ENCODE measurements at regions not wholly inside any gene's neighbourhood (a gene's known extent, or its start where the extent isn't known, plus 50 kb on each side); places are given as distances from the start of the nearest gene placed in this dataset.
"Not testable (repeated sequence)": the region's sequence is repeated elsewhere in the genome, so short reads cannot be mapped to it uniquely, and the experiment has no call there.

DNA sequence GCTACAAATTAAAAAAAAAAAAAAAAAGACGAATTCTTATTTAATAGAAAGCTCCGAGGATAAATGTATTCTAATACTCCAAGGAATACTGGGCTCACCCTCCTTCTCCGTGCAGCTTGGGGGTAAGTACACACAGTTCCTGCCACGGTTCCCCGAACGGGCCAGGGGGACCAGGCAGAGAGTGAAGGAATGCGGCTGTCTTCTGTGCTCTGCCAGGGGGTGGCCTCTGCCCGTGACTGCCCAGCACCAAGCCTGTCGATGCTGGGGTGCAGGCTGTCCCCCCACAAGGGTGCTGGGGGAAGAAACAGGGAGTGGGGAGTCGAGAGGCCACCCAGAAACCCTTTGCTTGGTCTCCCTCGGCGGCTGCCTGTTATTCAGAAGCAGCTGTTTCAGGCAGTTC lies 410.1 kb upstream of the IRX1 start:
- no peak for DNase-seq

- DNase-seq, result no peak
These were observed 413.3 kb upstream of the IRX1 start for GRCh38 chr5:3182133-3182876.

GRCh38 chr5:3181671-3182070 lies 414.0 kb upstream of the IRX1 start:
- DNase-seq, result no peak

DNA sequence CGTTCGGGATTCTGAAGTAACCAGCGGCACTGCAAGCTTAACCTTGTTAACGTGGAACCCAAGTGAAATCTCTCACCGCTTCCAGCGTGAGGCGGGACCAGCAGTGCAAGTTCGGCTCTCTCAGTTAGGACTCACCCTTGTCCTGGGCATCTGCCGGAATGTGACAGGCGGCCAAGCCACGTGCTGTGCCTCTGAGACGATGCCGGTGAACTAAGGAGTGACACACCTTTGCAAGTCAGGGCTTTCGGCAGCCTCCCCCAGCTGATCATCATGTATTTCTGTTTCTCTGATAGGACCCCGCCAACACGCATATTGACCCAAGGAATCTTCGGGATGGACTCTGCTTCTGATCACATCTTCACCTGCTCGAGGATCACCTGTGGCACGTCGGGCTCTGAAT lies 415.0 kb upstream of the IRX1 start:
- no peak for DNase-seq

DNA sequence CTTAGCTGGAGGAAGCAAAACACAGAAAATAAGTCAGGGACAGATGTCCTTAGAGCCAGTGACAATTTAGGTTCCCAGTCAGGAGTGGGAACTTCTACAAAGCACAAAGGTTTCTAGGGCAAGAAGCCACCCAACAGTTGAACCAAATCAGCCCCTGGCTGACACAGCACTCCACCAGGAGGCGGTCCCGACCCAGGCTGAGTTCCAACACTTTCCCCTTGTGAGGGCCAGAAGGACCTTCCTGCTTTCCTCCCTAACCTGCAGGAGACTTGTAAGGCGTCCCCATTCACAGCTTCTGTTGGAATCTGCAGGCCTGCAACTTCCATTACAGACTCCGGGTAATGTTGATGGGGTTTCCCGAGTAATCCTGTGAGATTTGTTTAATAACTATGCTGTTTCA lies 416.4 kb upstream of the IRX1 start:
- DNase-seq, result no peak

DNA sequence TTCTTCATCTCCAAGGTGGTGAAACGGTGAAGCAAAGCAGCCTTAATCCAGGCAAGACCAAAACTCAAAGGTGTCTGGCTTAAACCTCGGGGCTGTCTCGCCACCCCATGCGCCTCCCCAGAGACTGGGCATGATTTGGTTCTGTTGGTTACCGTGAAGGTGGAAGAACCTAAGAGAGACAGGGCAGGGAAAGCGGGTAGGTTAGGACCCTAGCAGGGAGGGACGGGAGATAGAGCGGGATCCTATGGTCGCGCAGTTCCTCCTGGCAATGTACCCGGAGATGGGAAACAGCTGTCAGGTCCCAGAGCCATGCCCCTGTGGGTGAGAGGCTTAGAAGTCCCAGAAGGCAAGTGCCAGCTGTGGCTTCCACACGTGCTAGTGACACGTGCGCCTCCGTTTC lies 418.3 kb upstream of the IRX1 start:
- DNase-seq, result no peak

GRCh38 chr5:3175416-3175815 lies 420.2 kb upstream of the IRX1 start:
- no peak for DNase-seq

DNA sequence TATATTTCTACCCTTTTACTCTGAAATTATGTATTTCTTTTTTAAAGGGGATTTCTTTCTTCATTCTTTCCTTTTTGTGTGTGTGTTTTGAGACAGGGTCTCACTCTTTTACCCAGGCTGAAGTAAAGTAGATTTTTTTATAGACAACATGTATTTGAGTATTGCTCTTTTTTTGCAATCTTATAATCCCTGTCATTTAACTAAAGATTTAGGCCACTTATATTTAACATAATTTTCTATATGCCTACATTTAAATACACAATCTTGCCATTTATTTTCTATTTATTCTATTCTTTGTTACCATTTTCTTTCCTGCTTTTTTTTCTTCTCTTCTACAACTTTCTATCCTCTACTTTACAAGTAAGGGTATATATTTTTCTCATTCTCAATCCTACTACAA lies 416.0 kb upstream of the IRX2 start:
- no peak for DNase-seq

- no peak for DNase-seq
These were observed 412.1 kb upstream of the IRX2 start for GRCh38 chr5:3163626-3164025.

DNA sequence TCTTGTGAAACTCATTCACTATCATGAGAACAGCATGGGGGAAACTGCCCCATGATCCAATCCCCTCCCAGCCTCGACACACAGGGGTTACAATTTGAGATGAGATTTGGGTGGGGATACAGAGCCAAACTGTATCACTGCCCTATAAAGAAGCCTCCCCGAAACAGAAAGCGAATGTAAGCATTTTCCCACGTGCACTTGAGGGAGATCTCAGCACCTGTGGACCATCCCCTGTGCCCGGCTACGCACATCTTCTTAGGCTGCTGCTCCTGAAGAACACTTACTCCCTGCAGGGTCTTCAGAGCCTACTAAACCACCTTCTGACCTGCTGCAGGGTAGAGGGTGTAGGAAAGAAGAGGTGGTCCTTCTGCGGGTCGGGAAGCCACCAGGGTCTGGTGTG lies 410.2 kb upstream of the IRX2 start:
- DNase-seq, result no peak

DNA sequence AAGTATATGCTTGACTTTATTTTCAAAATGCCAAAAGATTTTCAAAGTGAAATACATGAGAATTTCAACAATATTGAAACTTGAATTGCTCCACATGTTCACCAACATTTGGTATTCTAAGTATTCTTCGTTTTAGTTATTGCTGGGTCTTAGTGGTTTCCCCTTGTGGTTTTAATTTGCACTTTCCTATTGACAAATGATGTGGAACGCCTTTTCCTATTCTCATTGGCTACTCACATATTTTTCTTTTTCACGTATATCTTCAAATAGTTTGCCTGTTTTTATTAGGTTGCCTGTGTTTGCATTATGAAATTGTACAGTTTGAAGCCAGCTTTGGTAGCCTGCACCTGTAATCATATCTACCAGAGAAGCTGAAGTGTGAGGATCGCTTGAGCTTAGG lies 405.7 kb upstream of the IRX2 start:
- no peak for DNase-seq

DNA sequence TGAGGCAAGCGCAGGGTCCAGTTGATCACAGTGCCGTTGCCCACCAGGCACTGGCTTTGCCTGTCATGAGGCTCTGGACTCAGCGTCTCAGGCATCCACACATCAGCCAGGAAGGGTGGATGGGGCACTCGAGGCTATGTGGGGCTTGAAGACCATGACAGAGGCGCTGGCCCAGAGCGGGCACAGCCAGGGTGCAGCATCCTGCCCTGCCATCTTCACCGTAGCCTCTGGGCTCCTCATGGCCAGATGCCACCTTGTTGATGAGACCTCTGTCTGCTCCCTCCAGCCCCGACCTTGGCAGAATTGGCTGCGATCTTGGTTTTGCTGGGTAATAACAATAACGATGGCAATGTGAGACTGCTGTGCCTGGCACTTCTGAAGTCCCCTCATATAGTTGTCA lies 404.2 kb upstream of the IRX2 start:
- DNase-seq, result no peak

GRCh38 chr5:3155046-3155445 lies 403.6 kb upstream of the IRX2 start:
- no peak for DNase-seq

DNA sequence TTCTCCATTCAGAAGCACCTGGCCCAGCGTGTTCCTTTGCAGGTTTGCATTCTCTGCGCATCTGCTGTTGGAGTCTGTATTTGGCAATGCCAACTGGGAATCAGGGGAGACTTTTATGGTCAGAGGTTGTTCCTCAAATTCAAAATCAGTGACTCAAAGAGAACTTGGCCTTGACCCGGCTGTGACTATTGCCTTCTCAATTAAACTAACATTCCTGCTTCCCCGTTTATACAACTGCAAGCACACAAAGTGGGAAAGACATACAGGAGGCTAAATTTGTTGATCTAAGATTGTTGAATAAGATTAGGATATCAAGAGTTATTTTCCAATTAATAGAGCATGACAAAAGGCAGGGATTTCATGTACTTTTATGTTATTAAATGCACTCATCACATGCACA lies 402.4 kb upstream of the IRX2 start:
- DNase-seq, result no peak

GRCh38 chr5:3153226-3153858 lies 401.9 kb upstream of the IRX2 start:
- no peak for DNase-seq

DNA sequence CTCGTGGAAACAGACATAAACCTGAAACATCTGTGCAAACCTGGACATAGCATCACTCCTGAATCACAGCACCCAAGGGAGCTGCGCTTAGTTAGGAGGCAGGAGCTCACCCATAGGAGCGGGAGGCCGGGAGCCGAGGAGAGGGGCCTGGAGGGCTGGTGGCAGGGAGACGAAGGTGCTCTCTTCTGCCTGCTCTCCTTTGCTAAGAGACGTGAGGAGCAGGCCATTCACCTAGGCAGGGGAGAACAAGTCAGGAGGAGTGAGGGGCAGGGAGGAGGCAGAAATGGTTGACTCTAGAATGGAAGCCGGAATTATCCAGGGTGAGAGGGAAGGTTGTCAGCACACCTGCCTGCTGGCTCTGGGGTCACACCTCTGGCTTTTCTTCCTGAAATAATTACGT lies 398.4 kb upstream of the IRX2 start:
- DNase-seq, result no peak

GRCh38 chr5:3147405-3147804 lies 395.9 kb upstream of the IRX2 start:
- DNase-seq, result not testable (repeated sequence)

- no peak for DNase-seq
These were observed 394.2 kb upstream of the IRX2 start for GRCh38 chr5:3145641-3146040.

DNA sequence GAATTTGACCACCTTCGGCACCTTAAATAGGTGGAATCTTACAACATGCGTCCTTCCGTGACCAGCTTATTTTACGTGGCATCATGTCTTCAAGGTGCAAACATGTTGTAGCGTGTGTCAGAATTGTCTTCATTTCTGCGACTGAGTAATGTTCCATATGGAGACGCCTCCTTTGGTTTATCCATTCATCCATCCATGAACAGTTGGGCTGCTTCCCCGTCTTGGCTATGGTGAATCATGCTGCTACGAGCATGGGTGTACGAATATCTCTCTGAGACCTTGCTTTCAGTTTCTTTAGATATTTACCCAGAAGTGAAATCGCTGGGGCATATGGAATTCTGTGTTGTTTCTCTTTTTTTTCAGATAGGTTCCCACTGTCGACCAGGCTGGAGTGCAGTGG lies 391.9 kb upstream of the IRX2 start:
- DNase-seq, result no peak

DNA sequence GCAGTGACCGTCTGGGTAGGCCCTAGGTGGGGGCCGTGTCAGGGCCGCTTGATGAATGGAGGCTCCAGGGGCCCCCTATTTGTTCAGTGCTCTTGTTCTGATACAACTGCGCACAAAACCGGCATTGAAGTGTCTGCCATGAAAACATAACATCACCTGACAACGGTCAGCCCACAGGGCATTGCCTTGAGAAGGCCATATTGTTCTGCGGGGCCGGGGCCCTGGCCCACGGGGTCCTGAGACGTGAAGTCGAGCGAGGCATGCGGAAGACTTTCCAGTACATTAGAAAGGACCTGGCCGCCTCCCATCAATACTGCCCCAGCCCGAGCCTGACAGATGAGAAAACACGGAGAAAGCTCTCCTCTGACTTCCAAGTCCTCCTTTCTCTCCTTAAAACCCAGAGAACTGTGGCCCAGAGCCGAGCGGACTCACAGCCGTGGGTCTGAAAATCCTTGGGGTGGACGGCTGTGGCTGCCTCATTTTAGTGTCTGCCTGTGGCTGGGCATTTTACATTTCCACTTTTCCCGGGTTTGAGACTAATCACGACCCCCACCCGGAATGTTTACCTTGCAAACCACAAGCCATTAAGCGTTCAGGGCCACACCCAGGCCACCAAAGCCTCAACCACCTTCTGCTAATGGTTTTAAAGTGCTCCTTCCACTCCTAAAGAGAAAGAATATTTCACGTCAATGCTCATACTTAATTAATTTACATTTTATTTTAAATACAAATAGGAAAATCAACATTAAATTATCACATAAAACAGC lies 391.0 kb upstream of the IRX2 start:
- no peak for DNase-seq

- DNase-seq, result no peak
These were observed 388.6 kb upstream of the IRX2 start for GRCh38 chr5:3140117-3140516.

GRCh38 chr5:3139499-3139931 lies 388.0 kb upstream of the IRX2 start:
- no peak for DNase-seq

GRCh38 chr5:3131161-3131560 lies 379.7 kb upstream of the IRX2 start:
- no peak for DNase-seq

DNA sequence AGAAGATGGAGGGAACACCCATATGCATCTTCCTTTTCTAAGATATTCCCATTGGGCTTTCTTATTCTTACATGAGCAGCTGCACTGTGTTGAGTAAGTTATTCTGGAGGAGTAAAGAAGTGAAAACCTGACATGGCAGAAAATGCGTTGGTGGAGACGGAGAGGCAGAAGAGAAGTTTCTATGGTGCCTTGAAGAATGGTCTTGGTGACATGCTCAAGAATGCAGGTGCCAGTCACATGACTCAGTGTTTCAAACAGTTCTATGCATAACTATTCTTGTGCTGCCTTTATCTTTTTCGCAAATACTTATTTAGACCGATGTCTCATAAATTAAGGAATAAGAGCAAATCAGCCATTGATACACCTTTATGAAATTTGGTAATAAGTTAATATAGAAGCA lies 377.8 kb upstream of the IRX2 start:
- DNase-seq, result no peak

Measured in Kasumi-1 (cell line).